GM12892 (cell line): ENCODE measurements at regions not wholly inside any gene's neighbourhood (a gene's known extent, or its start where the extent isn't known, plus 50 kb on each side); places are given as distances from the start of the nearest gene placed in this dataset.

ENCODE experiments used
- POLR2A ChIP-seq: IDR thresholded peaks from 2 replicates; pipeline ENCODE4 v1.6.1; 2011; ENCODE audit warnings: low read depth, low read length, control low read depth
- POLR2AphosphoS5 ChIP-seq: IDR thresholded peaks from 2 replicates; pipeline ENCODE4 v1.6.1; 2011; ENCODE audit warnings: low read depth, low read length, control low read depth
- TAF1 ChIP-seq: IDR thresholded peaks from 2 replicates; pipeline ENCODE4 v1.6.1; 2011; ENCODE audit warnings: low read depth, mild to moderate bottlenecking, control low read depth, low read length, borderline replicate concordance

- no peak for TF ChIP-seq POLR2AphosphoS5
- TF ChIP-seq POLR2A: no peak
- no peak for TF ChIP-seq TAF1
Measured at GRCh38 chr16:17839907-17840306, 369.1 kb upstream of the XYLT1 start.
